Inferior parietal cortex (tissue), 1 donor: ENCODE measurements at regions not wholly inside any gene's neighbourhood (a gene's known extent, or its start where the extent isn't known, plus 50 kb on each side); places are given as distances from the start of the nearest gene placed in this dataset.

Source experiments
- DNase-seq: peaks from one replicate; pipeline ENCODE4 v3.0.0-alpha.2; 2016; ENCODE audit errors: extremely low spot score

GRCh38 chr3:193873426-193874201 lies 262.3 kb upstream of the HES1 start:
- DNase-seq = no peak

GRCh38 chr3:193874512-193874911 lies 261.4 kb upstream of the HES1 start:
- DNase-seq = no peak

- no peak for DNase-seq
Observed at GRCh38 chr3:193874997-193875593, 260.9 kb upstream of the HES1 start.

GRCh38 chr3:193875601-193876321 lies 260.2 kb upstream of the HES1 start:
- DNase-seq = no peak

GRCh38 chr3:193879099-193879863 lies 256.7 kb upstream of the HES1 start:
- DNase-seq = no peak

GRCh38 chr3:193879864-193880242 lies 256.1 kb upstream of the HES1 start:
- DNase-seq = no peak

- no peak for DNase-seq
Observed at GRCh38 chr3:193882091-193882490, 253.9 kb upstream of the HES1 start.

GRCh38 chr3:193883551-193883950 lies 252.4 kb upstream of the HES1 start:
- DNase-seq = no peak

GRCh38 chr3:193884027-193884426 lies 251.9 kb upstream of the HES1 start:
- DNase-seq = no peak

- DNase-seq = no peak
Observed at GRCh38 chr3:193884652-193885051, 251.3 kb upstream of the HES1 start.

- no peak for DNase-seq
Observed at GRCh38 chr3:193885832-193886231, 250.1 kb upstream of the HES1 start.

GRCh38 chr3:193890016-193890897 lies 245.7 kb upstream of the HES1 start:
- DNase-seq = no peak

GRCh38 chr3:193894121-193894863 lies 241.7 kb upstream of the HES1 start:
- DNase-seq = no peak

GRCh38 chr3:193895409-193895808 lies 240.5 kb upstream of the HES1 start:
- no peak for DNase-seq

GRCh38 chr3:193896419-193896818 lies 239.5 kb upstream of the HES1 start:
- no peak for DNase-seq

GRCh38 chr3:193897288-193897687 lies 238.7 kb upstream of the HES1 start:
- DNase-seq = no peak

- DNase-seq = no peak
Observed at GRCh38 chr3:193897731-193898180, 238.2 kb upstream of the HES1 start.

GRCh38 chr3:193899001-193899400 lies 236.9 kb upstream of the HES1 start:
- DNase-seq = no peak

GRCh38 chr3:193901007-193901406 lies 234.9 kb upstream of the HES1 start:
- no peak for DNase-seq
